SK-N-SH (cell line): ENCODE measurements at regions not wholly inside any gene's neighbourhood (a gene's known extent, or its start where the extent isn't known, plus 50 kb on each side); places are given as distances from the start of the nearest gene placed in this dataset.

Experiments
- CTCF ChIA-PET: fragments of 300-600, 350-600 bp; formaldehyde crosslinking; extraction: SDS; loops from one replicate; lab custom pipeline; 2021; lab: Yijun Ruan, JAX
- POLR2A ChIA-PET: fragments of 350-600 bp; sonication (Branson Sonifier 250); formaldehyde crosslinking; extraction: SDS; loops from one replicate; lab custom pipeline; 2020; ENCODE audit warnings: antibody characterized with exemption, inconsistent platforms; lab: Yijun Ruan, JAX
- DNase-seq: peaks from one replicate; pipeline ENCODE4 v3.0.0; 2012
- H2AFZ ChIP-seq: fragments of 200-600 bp; sonication (generic); 2 replicates; pipeline ENCODE4 v1.8.1; 2016; ENCODE audit warnings: antibody characterized with exemption, mild to moderate bottlenecking, low read depth
- H3F3A ChIP-seq: fragments of 200-600 bp; sonication (generic); replicated peaks from 2 replicates; pipeline ENCODE3; 2016; ENCODE audit warnings: antibody characterized with exemption, mild to moderate bottlenecking; ENCODE audit not compliant: insufficient read depth
- H3K27ac ChIP-seq, 2 experiments: fragments of 200-500 bp in 1 of 2; fragments of 200-600 bp in 1 of 2; sonication (Bioruptor generic) in 1 of 2; sonication (generic), shearing (Covaris generic) in 1 of 2; 2 replicates each; pipeline versions ENCODE4 v1.5.1 to v1.6.1; 2014 to 2016; ENCODE audit warnings: low read depth in 2 of 2, inconsistent platforms in 1 of 2, low read length in 1 of 2, mild to moderate bottlenecking in 1 of 2, mixed read lengths in 1 of 2
- H3K27me3 ChIP-seq: fragments of 200-600 bp; sonication (generic), shearing (Covaris generic); 2 replicates; pipeline ENCODE4 v1.6.1; 2016; ENCODE audit warnings: mixed run types; ENCODE audit not compliant: insufficient read depth
- H3K36me3 ChIP-seq, 2 experiments: fragments of 200-500 bp in 1 of 2; fragments of 200-600 bp in 1 of 2; sonication (Bioruptor generic) in 1 of 2; sonication (generic) in 1 of 2; replicated peaks in 1 of 2; 2 replicates each; pipeline versions ENCODE3 to v1.5.1; 2014 to 2016; ENCODE audit warnings: low read length in 1 of 2, mild to moderate bottlenecking in 1 of 2; ENCODE audit not compliant: insufficient read depth in 2 of 2, control insufficient read depth in 1 of 2
- H3K4me1 ChIP-seq, 2 experiments: fragments of 200-500 bp in 1 of 2; fragments of 200-600 bp in 1 of 2; sonication (Bioruptor generic) in 1 of 2; sonication (generic), shearing (Covaris generic) in 1 of 2; 2 replicates each; pipeline versions ENCODE4 v1.5.1 to v1.6.1; 2014 to 2016; ENCODE audit warnings: low read depth in 1 of 2, low read length in 1 of 2, mixed run types in 1 of 2; ENCODE audit not compliant: insufficient read depth in 2 of 2, control insufficient read depth in 1 of 2
- H3K4me2 ChIP-seq: fragments of 200-600 bp; sonication (generic), shearing (Covaris generic); 2 replicates; pipeline ENCODE4 v1.6.1; 2017; ENCODE audit warnings: mixed run types
- H3K4me3 ChIP-seq, 2 experiments: fragments of 200-500 bp in 1 of 2; fragments of 200-600 bp in 1 of 2; sonication (Bioruptor generic) in 1 of 2; sonication (generic), shearing (Covaris generic) in 1 of 2; 2 replicates each; pipeline versions ENCODE4 v1.5.1 to v1.8.1; 2014 to 2016; ENCODE audit warnings: low read depth in 2 of 2, inconsistent platforms in 1 of 2, low read length in 1 of 2, mild to moderate bottlenecking in 1 of 2, mixed read lengths in 1 of 2, moderate library complexity in 1 of 2
- H3K79me2 ChIP-seq: fragments of 200-600 bp; sonication (generic); 2 replicates; pipeline ENCODE4 v1.8.1; 2017; ENCODE audit warnings: mild to moderate bottlenecking; ENCODE audit not compliant: insufficient read depth
- H3K9ac ChIP-seq: fragments of 200-600 bp; sonication (generic); 2 replicates; pipeline ENCODE4 v1.6.1; 2017; ENCODE audit warnings: mixed run types
- H3K9me2 ChIP-seq: fragments of 200-600 bp; sonication (generic); 2 replicates; pipeline ENCODE4 v1.6.1; 2017; ENCODE audit warnings: mixed run types
- H3K9me3 ChIP-seq: fragments of 200-600 bp; sonication (generic); 2 replicates; pipeline ENCODE4 v1.6.1; 2017; ENCODE audit warnings: mixed run types, mild to moderate bottlenecking, moderate library complexity
- H4K20me1 ChIP-seq: fragments of 200-600 bp; sonication (generic); 2 replicates; pipeline ENCODE4 v1.6.1; 2017; ENCODE audit warnings: mild to moderate bottlenecking, mixed run types; ENCODE audit not compliant: insufficient read depth
- CHD2 ChIP-seq: fragments of 150-350 bp; IDR thresholded peaks from 2 replicates; pipeline ENCODE4 v1.6.1; 2018; ENCODE audit warnings: low read length; ENCODE audit not compliant: partially characterized antibody
- EP300 ChIP-seq, 2 experiments: IDR thresholded peaks; 2 replicates each; pipeline versions ENCODE4 v1.4.0 to v1.6.1; 2012; ENCODE audit warnings: borderline replicate concordance in 1 of 2, low read depth in 1 of 2, low read length in 1 of 2
- EZH2phosphoT487 ChIP-seq: fragments of 200-600 bp; sonication (generic); IDR thresholded peaks from 2 replicates; pipeline ENCODE4 v1.6.1; 2017; ENCODE audit warnings: low read depth, mixed run types, mild to moderate bottlenecking, antibody characterized with exemption, moderate library complexity, borderline replicate concordance
- FOSL2 ChIP-seq: IDR thresholded peaks from 2 replicates; pipeline ENCODE4 v1.4.0; 2012; ENCODE audit warnings: low read depth, mild to moderate bottlenecking, moderate library complexity, borderline replicate concordance
- FOXJ3 ChIP-seq: sonication (generic); formaldehyde crosslinking; IDR thresholded peaks from 2 replicates; pipeline ENCODE4 v1.5.1; 2020; ENCODE audit warnings: mild to moderate bottlenecking, missing genetic modification reagents
- GABPA ChIP-seq: IDR thresholded peaks from 2 replicates; pipeline ENCODE4 v1.4.0; 2012; ENCODE audit warnings: low read depth, mild to moderate bottlenecking
- GATA2 ChIP-seq: sonication (generic); formaldehyde crosslinking; IDR thresholded peaks from 2 replicates; pipeline ENCODE4 v1.5.0; 2020; ENCODE audit warnings: mild to moderate bottlenecking, missing genetic modification reagents
- MEF2A ChIP-seq: IDR thresholded peaks from 2 replicates; pipeline ENCODE4 v1.4.0; 2012; ENCODE audit warnings: low read depth, borderline replicate concordance
- MXI1 ChIP-seq: IDR thresholded peaks from 2 replicates; pipeline ENCODE4 v1.6.1; 2012; ENCODE audit warnings: mild to moderate bottlenecking, low read depth, low read length, improper control_type of control experiment
- NFIC ChIP-seq: IDR thresholded peaks from 2 replicates; pipeline ENCODE4 v1.4.0; 2012; ENCODE audit warnings: borderline replicate concordance
- RAD21 ChIP-seq: IDR thresholded peaks from 2 replicates; pipeline ENCODE4 v1.6.1; 2012; ENCODE audit warnings: mild to moderate bottlenecking, low read length
- RCOR1 ChIP-seq: fragments of 150-350 bp; IDR thresholded peaks from 2 replicates; pipeline ENCODE4 v1.6.1; 2017; ENCODE audit warnings: antibody characterized with exemption, low read length
- RFX5 ChIP-seq: IDR thresholded peaks from 2 replicates; pipeline ENCODE4 v1.6.1; 2012; ENCODE audit warnings: mild to moderate bottlenecking, improper control_type of control experiment, low read length
- RXRA ChIP-seq: IDR thresholded peaks from 2 replicates; pipeline ENCODE4 v1.4.0; 2012; ENCODE audit warnings: low read depth, mild to moderate bottlenecking, borderline replicate concordance
- SMC3 ChIP-seq: IDR thresholded peaks from 2 replicates; pipeline ENCODE4 v1.6.1; 2012; ENCODE audit warnings: low read depth, low read length, improper control_type of control experiment
- TAF1 ChIP-seq: IDR thresholded peaks from 2 replicates; pipeline ENCODE4 v1.6.1; 2012; ENCODE audit warnings: low read depth, mild to moderate bottlenecking, low read length, moderate library complexity, borderline replicate concordance
- TEAD4 ChIP-seq: IDR thresholded peaks from 2 replicates; pipeline ENCODE4 v1.4.0; 2012; ENCODE audit warnings: mild to moderate bottlenecking, borderline replicate concordance; ENCODE audit not compliant: insufficient read depth
- WGBS: methylation state at CpG from one replicate; pipeline ENCODE4 v1.1.6; 2017; ENCODE audit warnings: low lambda C conversion rate; 5-methylcytosine and 5-hydroxymethylcytosine counted together
- TF ChIP-seq, protein P1 (sequence below): IDR thresholded peaks from 2 replicates; pipeline ENCODE4; 2012
- TF ChIP-seq, protein P2 (sequence below): IDR thresholded peaks from 2 replicates; pipeline ENCODE4 v1.4.0; 2012; ENCODE audit warnings: low read depth
- TF ChIP-seq, protein P3 (sequence below): IDR thresholded peaks from 2 replicates; pipeline ENCODE4 v1.4.0; 2012; ENCODE audit warnings: low read depth, borderline replicate concordance
- TF ChIP-seq, protein P4 (sequence below): fragments of 150-350 bp; IDR thresholded peaks from 2 replicates; pipeline ENCODE4 v1.6.1; 2016; ENCODE audit warnings: mild to moderate bottlenecking, low read depth, low read length
- TF ChIP-seq, protein P5 (sequence below): IDR thresholded peaks from 2 replicates; pipeline ENCODE4 v1.4.0; 2012; ENCODE audit warnings: low read depth, borderline replicate concordance

DNA sequence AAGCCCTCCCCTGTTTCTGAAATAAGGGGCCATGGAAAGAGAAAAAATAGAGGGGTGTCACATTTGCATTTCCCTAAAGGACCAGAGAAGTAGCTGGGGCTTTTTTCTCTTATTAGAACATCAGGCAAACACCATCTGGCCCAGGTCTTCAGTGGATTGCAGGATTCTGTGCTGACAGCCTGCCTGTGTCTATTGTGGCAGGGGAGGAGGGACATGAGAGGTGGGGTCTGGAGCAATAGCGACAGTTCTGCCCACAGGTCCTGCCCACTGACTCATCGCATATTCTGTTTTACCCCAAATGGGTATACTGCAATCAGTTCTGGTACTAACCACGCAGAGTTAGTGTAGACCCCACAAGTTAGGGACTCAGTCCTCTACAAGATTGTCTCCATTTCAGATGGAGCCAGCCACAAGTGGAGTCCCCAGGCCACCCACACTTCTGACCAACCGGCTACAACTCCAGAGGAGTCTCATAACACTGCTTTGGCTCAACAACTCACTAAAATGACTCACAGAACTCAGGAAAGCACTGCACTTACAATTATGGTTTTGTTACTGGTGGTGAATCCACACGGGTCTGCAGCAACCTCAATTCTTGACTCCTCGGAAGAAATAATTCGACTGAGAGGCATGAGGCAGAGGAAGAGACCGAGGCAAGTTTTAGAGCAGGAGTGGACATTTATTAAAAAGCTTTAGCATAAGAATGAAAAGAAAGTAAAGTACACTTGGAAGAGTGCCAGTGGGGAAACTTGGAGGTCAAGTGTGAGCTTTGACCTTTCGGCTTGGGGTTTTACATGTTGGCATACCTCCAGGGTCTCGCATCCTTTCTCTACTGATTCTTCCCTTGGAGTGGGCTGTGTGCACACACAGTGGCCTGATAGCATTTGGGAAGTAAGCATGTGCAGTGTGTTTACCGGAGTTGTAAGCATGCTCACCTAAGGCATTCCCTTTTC lies 146.4 kb upstream of the SPATS2L start:
- Histone ChIP-seq H3K79me2 (no peaks in the 10 kb centered on the region), H3F3A (no peaks in the 10 kb centered on the region), H3K4me3 (no peak overlapping the region), H4K20me1 (no peaks in the 10 kb centered on the region), H3K4me2 (no peak overlapping the region), H3K27me3 (no peaks in the 10 kb centered on the region), H3K9ac (no peak overlapping the region), H3K36me3 (no peaks in the 10 kb centered on the region), H3K27ac (no peak overlapping the region), H3K9me2 (no peaks in the 10 kb centered on the region), H2AFZ (no peak overlapping the region), H3K9me3 (no peaks in the 10 kb centered on the region), H3K4me1 (peaks cover 7 to 24% of the 10 kb centered on the region in 2 experiments; a peak in 2 of 4 replicates)
- 81% methylated on average over 11 of the region's 11 CpGs for WGBS
- DNase-seq: no peak
- TF ChIP-seq, protein P1, sequence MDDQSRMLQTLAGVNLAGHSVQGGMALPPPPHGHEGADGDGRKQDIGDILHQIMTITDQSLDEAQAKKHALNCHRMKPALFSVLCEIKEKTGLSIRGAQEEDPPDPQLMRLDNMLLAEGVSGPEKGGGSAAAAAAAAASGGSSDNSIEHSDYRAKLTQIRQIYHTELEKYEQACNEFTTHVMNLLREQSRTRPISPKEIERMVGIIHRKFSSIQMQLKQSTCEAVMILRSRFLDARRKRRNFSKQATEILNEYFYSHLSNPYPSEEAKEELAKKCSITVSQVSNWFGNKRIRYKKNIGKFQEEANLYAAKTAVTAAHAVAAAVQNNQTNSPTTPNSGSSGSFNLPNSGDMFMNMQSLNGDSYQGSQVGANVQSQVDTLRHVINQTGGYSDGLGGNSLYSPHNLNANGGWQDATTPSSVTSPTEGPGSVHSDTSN: no peak
- TF ChIP-seq EP300 (IDR thresholded peaks at IDR 0.05; ENCODE audit: borderline replicate concordance in 1 of 2, low read depth in 1 of 2, low read length in 1 of 2): no peak
- no peak for TF ChIP-seq FOSL2
- TF ChIP-seq MEF2A: no peak
- no peak for TF ChIP-seq RFX5
- TF ChIP-seq, protein P2, sequence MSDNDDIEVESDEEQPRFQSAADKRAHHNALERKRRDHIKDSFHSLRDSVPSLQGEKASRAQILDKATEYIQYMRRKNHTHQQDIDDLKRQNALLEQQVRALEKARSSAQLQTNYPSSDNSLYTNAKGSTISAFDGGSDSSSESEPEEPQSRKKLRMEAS: no peak
- TF ChIP-seq TAF1: no peak
- TF ChIP-seq RCOR1: no peak
- TF ChIP-seq MXI1: no peak
- TF ChIP-seq FOXJ3: no peak
- no peak for TF ChIP-seq SMC3
- TF ChIP-seq CHD2: no peak
- no peak for TF ChIP-seq RAD21
- TF ChIP-seq GABPA: no peak
- ChIA-PET CTCF (interaction anchor here (0.9 to 1.1 kb wide), 2 partner anchors 311 to 337 kb away, joined by 3 read pairs; no protein-coding TSS in a partner anchor), POLR2A (no interaction called here)

DNA sequence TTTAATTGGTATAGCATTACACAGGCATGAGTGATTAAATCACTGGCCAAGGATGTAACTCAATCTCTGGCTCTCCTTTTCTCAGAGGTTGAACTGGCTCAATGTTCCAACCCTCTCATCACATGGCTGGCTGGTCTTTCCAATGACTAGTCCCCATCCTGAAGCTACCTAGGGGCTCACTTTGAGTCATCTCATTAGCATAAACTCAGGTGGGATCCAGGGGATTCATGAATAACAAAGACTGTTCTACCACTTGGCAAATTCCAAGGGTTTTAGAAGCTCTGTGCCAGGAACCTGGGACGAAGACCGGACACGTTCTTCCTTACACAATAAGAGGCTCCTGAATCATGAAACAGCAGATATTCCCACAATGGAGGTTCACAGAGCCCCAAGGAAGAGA lies 145.0 kb upstream of the SPATS2L start:
- Histone ChIP-seq H3K4me1 (peaks cover 7 to 17% of the 10 kb centered on the region in 2 experiments; a peak in 2 of 4 replicates), H3K27ac (no peak overlapping the region), H3K9ac (no peak overlapping the region), H3K4me3 (no peak overlapping the region), H3K9me3 (no peaks in the 10 kb centered on the region), H3K4me2 (no peak overlapping the region), H2AFZ (no peak overlapping the region), H3K9me2 (no peaks in the 10 kb centered on the region), H3K27me3 (no peaks in the 10 kb centered on the region), H3K36me3 (no peaks in the 10 kb centered on the region), H3F3A (no peaks in the 10 kb centered on the region), H3K79me2 (no peaks in the 10 kb centered on the region), H4K20me1 (no peaks in the 10 kb centered on the region)
- CTCF ChIA-PET: no interaction called here
- POLR2A ChIA-PET: no interaction called here
- DNase-seq: no peak
- WGBS: 85% methylated on average over 3 of the region's 3 CpGs
- TF ChIP-seq, protein P3, sequence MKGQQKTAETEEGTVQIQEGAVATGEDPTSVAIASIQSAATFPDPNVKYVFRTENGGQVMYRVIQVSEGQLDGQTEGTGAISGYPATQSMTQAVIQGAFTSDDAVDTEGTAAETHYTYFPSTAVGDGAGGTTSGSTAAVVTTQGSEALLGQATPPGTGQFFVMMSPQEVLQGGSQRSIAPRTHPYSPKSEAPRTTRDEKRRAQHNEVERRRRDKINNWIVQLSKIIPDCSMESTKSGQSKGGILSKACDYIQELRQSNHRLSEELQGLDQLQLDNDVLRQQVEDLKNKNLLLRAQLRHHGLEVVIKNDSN: no peak
- TF ChIP-seq SMC3 (no peak), TEAD4 (no peak), GATA2 (no peak), TAF1 (no peak), EP300 (IDR thresholded peaks at IDR 0.05; ENCODE audit: borderline replicate concordance in 1 of 2, low read depth in 1 of 2, low read length in 1 of 2) (no peak), GABPA (no peak), EZH2phosphoT487 (no peak), RAD21 (no peak), RXRA (no peak), NFIC (no peak)
- TF ChIP-seq, protein P4, sequence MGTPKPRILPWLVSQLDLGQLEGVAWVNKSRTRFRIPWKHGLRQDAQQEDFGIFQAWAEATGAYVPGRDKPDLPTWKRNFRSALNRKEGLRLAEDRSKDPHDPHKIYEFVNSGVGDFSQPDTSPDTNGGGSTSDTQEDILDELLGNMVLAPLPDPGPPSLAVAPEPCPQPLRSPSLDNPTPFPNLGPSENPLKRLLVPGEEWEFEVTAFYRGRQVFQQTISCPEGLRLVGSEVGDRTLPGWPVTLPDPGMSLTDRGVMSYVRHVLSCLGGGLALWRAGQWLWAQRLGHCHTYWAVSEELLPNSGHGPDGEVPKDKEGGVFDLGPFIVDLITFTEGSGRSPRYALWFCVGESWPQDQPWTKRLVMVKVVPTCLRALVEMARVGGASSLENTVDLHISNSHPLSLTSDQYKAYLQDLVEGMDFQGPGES: no peak
- TF ChIP-seq, protein P5, sequence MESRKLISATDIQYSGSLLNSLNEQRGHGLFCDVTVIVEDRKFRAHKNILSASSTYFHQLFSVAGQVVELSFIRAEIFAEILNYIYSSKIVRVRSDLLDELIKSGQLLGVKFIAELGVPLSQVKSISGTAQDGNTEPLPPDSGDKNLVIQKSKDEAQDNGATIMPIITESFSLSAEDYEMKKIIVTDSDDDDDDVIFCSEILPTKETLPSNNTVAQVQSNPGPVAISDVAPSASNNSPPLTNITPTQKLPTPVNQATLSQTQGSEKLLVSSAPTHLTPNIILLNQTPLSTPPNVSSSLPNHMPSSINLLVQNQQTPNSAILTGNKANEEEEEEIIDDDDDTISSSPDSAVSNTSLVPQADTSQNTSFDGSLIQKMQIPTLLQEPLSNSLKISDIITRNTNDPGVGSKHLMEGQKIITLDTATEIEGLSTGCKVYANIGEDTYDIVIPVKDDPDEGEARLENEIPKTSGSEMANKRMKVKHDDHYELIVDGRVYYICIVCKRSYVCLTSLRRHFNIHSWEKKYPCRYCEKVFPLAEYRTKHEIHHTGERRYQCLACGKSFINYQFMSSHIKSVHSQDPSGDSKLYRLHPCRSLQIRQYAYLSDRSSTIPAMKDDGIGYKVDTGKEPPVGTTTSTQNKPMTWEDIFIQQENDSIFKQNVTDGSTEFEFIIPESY: no peak
